HG03565 (cell line): ENCODE measurements at regions not wholly inside any gene's neighbourhood (a gene's known extent, or its start where the extent isn't known, plus 50 kb on each side); places are given as distances from the start of the nearest gene placed in this dataset.
"Not testable (repeated sequence)": the region's sequence is repeated elsewhere in the genome, so short reads cannot be mapped to it uniquely, and the experiment has no call there.

ENCODE experiments used
- ATAC-seq: cut with Tn5 transposase; IDR thresholded peaks from one replicate; pipeline ENCODE4 v1.9.1; 2021; ENCODE audit warnings: mild to moderate bottlenecking, moderate library complexity; ENCODE audit not compliant: unreplicated experiment

DNA sequence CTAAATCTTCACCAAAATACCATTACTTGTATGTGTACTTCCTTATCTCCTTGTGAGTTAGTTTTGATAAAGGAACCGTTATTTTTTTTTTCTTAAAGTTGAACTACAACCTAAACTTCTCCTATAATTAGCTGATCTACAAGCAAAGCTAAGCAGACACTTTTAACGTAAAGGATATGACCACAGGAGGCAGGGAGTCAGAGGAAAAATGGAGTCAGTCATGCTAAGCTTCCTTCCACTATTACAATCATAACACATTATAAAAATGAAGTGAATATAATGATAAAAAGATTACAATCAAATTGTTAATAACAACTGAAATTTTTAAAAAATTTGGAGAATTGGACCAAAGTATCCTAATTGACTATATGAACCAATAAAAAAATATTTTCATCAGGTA is 892.6 kb downstream of the KCNT2 start:
- ATAC-seq = no peak

DNA sequence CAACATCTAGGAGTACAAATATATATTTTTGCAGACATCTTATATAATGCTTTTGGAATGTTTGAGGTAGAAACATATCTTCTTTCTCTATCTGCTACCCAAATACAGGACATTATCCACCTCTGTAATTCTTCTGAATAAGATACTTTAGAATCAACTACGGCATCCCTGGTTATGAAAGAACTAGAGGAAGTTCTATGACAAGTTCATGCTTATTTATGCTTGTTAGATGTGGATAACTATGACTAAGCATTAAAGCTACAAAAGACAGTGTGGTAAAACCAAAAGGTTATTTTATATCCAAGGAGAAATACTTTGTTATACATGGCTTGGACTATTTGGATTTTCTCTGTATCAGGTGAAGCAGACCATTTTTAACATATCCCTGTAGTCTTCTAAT is 894.0 kb downstream of the KCNT2 start:
- ATAC-seq = no peak

DNA sequence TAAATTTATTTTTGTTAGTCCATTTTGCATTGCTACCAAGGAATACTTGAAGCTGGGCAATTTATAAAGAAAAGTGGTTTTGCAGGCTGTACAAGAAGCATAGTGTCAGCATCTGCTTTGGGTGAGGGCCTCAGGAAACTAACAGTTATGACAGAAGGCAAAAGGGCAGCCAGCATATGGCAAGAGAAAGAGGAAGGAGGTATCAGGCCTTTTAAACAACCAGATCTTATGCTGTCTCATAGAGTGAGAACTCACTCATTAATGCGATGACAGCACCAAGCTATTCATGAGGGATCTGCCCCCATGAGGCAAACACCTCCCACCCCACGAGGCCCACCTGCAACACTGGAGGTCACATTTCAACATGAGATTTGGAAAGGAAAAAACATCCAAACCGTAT is 898.4 kb downstream of the KCNT2 start:
- ATAC-seq = no peak

GRCh38 chr1:195704028-195704427 is 904.2 kb downstream of the KCNT2 start:
- ATAC-seq = no peak

GRCh38 chr1:195701149-195701548 is 907.1 kb downstream of the KCNT2 start:
- no peak for ATAC-seq

DNA sequence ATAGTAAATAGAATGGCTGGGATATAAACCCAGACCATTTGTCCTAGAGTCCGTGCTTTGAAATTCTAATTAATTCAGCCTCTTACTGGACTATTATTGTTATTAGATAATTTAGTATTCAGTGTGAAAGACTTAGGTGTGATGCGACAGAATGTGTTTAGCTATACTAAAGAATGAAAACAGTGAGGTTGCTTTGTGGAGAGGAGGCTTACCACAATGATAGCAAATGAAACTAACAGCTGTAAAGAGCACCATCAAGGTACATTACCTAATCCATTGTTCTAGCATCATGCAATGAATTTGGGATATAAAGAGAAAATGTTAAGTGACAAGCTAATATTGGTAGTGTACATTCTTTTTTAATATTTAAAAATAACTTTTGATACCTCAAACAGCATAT is 911.1 kb downstream of the KCNT2 start:
- ATAC-seq = peak; percentile 99

DNA sequence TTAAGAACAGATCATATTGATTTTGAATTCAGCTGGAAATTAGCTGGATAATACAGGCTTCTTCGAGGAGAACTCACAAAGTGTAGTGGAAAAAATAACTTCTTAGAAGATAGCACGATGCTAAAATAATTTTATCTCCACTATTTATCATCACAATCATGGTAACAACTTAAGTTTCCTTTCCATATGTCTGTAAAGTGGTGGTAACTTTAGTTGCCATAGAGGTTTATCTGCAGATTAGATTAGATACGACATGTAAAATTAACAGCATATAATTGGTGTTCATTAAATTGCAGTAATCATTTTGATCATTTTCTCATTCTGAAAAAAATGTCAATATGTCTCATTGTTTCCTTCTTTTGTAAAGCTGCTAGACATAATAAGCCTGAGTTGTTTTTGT is 921.5 kb downstream of the KCNT2 start:
- ATAC-seq = no peak

DNA sequence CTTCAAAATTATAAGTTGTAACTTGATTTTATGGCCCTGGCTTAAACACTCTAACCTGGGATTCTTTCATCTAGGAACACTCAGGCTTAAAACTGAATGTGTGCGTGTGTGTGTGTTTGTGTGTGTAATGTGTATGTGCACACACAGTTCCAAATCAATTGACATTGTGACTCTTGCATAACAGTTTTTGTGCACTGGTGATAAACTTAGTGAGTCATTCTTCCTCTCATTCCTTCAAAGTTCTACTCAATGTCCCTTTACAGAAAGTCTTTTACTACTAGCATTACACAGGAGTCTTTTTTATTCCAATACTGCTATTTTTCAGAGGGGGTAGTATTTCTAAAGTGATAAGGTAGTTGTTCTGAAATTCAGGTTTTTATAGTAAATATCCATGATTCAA is 943.6 kb downstream of the KCNT2 start:
- no peak for ATAC-seq

DNA sequence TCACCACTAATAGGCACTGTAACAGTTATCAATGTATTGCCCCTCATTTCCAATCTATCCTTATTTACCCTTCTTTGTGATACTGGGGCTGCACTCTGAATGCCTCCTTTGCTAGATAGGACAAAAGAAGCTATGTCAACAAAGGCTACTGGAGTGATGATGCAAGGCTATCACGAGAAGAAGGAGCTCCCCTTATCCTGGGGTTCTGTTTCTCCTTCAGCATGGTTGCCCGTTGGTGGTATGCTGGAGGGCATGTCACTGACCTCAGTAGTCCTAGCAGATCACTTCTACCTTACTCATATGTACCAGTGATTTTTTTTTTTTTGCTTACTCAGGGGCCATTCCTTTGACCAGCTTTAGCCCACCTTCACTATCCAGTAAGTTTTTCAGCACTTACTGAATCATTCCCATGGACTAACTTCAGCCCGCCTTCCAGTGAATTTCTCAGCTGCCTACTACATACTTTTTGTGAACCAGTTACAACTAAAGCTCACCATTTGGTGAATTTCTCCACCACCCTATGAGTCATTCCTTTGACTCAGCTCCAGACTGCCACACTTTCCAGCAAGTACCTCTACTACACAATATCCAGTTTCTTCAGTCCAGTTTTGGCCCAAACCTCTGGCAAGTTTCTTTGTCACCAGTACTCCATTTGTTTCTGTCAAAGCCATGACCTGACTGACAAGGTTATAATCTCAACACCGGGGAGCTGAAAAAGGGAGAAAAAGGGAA is 944.5 kb downstream of the KCNT2 start:
- no peak for ATAC-seq

DNA sequence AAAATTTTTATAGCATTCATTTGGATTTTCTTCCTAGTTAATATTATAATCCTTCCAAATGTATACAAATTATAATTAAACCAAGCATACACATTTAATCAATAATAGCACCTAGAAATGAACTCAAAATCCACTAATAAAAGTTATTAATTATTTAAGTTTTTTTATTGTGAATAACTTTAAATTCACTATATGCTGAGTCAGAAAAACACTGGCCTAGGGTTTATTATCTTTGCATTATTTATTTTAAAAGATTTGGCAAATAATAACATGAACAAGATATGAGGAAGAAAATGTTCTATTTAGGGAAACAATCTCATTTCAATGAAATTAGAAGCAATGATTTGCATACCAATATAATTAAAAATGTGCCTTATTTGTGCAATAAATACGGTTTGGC is 951.5 kb downstream of the KCNT2 start:
- ATAC-seq = no peak

GRCh38 chr1:195648875-195649274 is 959.4 kb downstream of the KCNT2 start:
- not testable (repeated sequence) for ATAC-seq

GRCh38 chr1:195637539-195637938 is 970.7 kb downstream of the KCNT2 start:
- ATAC-seq = no peak

GRCh38 chr1:195618287-195618686 is 990.0 kb downstream of the KCNT2 start:
- no peak for ATAC-seq

- no peak for ATAC-seq
Measured at GRCh38 chr1:195617106-195617505, 991.1 kb downstream of the KCNT2 start.

DNA sequence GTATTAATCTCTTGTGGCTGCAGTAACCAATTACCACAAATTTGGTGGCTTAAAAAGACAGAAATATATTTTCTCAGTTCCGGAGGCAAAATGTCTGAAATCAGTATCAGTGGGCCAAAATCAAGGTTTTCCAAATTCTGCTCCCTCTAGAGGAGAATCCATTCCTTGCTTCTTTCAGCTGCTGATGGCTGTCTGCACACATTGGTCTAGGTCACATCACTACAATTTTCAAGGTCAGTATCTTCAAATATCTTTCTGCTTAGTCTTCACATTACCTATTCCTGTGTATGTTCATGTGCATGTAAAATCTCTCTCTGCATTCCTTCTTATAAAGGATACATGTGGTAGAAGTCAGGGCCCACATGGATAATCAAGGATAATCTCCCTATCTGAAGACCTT is 999.4 kb downstream of the KCNT2 start:
- no peak for ATAC-seq

GRCh38 chr1:195606483-195606882 is 1001.8 kb downstream of the KCNT2 start:
- ATAC-seq = no peak

DNA sequence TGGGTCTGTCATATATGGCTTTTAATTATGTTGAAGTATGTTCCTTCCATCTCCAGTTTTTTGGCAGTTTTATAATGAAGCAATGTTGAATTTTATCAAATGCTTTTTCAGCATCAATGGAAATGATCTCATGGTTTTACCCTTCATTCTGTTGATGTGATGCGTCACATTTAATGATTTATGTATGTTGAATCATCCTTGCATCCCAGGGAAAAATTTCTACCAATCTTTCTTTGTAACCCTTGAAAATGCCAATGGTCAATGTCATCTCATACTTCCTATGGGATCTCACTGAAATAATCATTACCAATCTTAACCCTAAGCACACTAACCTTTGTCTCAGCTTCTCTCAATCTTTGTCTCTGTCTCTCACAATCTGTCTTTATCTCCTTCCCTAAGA is 1004.0 kb downstream of the KCNT2 start:
- ATAC-seq = no peak

GRCh38 chr1:195597891-195598290 is 1010.3 kb downstream of the KCNT2 start:
- ATAC-seq = no peak

GRCh38 chr1:195594773-195595172 is 1013.5 kb downstream of the KCNT2 start:
- no peak for ATAC-seq

GRCh38 chr1:195594322-195594721 is 1013.9 kb downstream of the KCNT2 start:
- no peak for ATAC-seq

DNA sequence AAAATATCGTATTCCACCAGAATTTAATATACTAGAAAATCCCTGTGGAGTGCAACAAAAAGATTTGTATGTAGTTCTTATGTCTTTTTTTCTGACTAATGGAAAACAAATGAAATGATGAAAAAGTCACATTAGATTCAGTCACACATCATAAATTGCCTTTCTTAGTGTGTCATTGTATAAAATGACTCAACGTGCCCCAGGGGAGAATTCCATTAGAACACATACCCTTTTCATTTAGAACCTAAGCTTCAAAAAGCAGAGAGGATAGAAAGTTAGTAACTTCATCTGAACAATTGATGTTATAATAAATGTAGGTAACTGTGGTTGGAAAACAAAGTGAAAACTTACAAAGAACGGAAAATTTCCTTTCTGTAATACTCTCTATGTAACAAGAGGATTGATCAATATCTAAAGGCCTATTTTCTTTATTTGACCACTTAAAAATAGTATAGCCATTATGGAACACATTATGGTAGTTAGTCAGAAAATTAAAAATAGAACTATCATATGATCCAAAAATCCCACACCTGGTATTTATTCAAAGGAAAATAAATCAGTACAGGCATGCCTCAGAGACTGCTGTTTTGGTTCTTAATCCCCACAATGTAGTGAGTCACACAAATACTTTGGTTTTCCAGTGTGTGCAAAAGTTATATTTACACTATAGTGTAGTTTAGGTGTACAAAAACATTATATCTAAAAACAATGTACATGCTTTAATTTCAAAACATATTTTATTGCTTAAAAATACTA is 1016.1 kb downstream of the KCNT2 start:
- no peak for ATAC-seq

DNA sequence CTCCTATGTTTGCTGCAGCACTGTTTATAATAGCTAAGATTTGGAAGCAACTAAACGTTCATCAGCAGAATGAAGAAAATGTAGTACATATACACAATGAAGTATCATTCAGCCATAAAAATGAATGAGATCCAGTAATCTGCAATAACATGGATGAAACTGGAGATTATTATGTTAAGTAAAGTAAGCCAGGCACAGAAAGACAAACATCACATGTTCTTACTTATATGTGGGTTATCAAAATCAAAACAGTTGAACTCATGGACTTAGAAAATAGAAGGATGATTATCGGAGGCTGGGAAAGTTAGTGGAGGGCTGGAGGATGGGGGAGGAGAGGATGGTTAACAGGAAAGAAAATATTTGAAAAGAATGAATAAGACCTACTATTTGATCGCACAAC is 1017.6 kb downstream of the KCNT2 start:
- no peak for ATAC-seq
